Gastroesophageal sphincter (tissue), 4 donors: ENCODE measurements at regions not wholly inside any gene's neighbourhood (a gene's known extent, or its start where the extent isn't known, plus 50 kb on each side); places are given as distances from the start of the nearest gene placed in this dataset.

Source experiments
- ATAC-seq: fragments of 150-250 bp; one replicate; pipeline ENCODE4 v1.9.1; 2016; ENCODE audit warnings: mild to moderate bottlenecking, moderate library complexity
- H3K27ac ChIP-seq, 4 donors: fragments of 200-600 bp; sonication (generic) in 3 of 4; 1 replicate in 3 of 4; 2 replicates in 1 of 4; pipeline ENCODE4 v1.5.1; 2016 to 2019
- H3K27me3 ChIP-seq: fragments of 200-600 bp; sonication (generic); one replicate; pipeline ENCODE4 v1.5.1; 2019
- H3K36me3 ChIP-seq, 2 donors: fragments of 200-600 bp; sonication (generic); one replicate each; pipeline ENCODE4 v1.5.1; 2019; ENCODE audit warnings: control low read depth in 1 of 2
- H3K4me1 ChIP-seq, 3 donors: fragments of 200-600 bp; sonication (generic); 1 replicate in 2 of 3; 2 replicates in 1 of 3; pipeline ENCODE4 v1.5.1; 2016 to 2019; ENCODE audit warnings: control low read depth in 2 of 3
- H3K4me3 ChIP-seq, 2 donors: fragments of 200-600 bp; sonication (generic); one replicate each; pipeline ENCODE4 v1.5.1; 2019; ENCODE audit warnings: mild to moderate bottlenecking in 1 of 2, moderate library complexity in 1 of 2
- H3K9me3 ChIP-seq, 3 donors: fragments of 200-600 bp; sonication (generic); one replicate each; pipeline ENCODE4 v1.5.1; 2017 to 2019; ENCODE audit warnings: control low read depth in 2 of 3
- CTCF ChIP-seq, 4 experiments: fragments of 200-600 bp in 2 of 4; fragments of 450-650 bp in 2 of 4; sonication (generic) in 1 of 4; IDR thresholded peaks; one replicate each; pipeline ENCODE4 v1.5.1; 2017 to 2019; ENCODE audit warnings: antibody characterized with exemption in 4 of 4, mild to moderate bottlenecking in 2 of 4, moderate library complexity in 2 of 4
- EP300 ChIP-seq: sonication (generic); formaldehyde crosslinking; IDR thresholded peaks from one replicate; pipeline ENCODE4 v1.6.1; 2017; ENCODE audit warnings: antibody characterized with exemption, mild to moderate bottlenecking
- POLR2A ChIP-seq, 2 donors: fragments of 450-650 bp; IDR thresholded peaks; one replicate each; pipeline ENCODE4 v1.6.1; 2017; ENCODE audit warnings: antibody characterized with exemption in 2 of 2, mild to moderate bottlenecking in 2 of 2, moderate library complexity in 1 of 2
- POLR2AphosphoS5 ChIP-seq: sonication (generic); formaldehyde crosslinking; IDR thresholded peaks from one replicate; pipeline ENCODE4 v1.6.1; 2017; ENCODE audit warnings: antibody characterized with exemption
- WGBS, 2 donors: methylation state at CpG; one replicate each; pipeline ENCODE4 v1.1.5; 2018; ENCODE audit warnings: low coverage in 1 of 2; 5-methylcytosine and 5-hydroxymethylcytosine counted together

- Histone ChIP-seq H3K9me3 (peaks cover 0 to 4% (median 0%) of the 10 kb centered on the region in 3 donors), H3K27me3 (no peaks in the 10 kb centered on the region), H3K27ac (no peak overlapping the region), H3K36me3 (no peaks in the 10 kb centered on the region), H3K4me1 (no peaks in the 10 kb centered on the region), H3K4me3 (no peak overlapping the region)
- no peak for TF ChIP-seq POLR2AphosphoS5
- no peak for TF ChIP-seq EP300
- TF ChIP-seq CTCF (IDR thresholded peaks at IDR 0.05), result no peak
- no peak for TF ChIP-seq POLR2A (IDR thresholded peaks at IDR 0.05)
- ATAC-seq, result no peak
- 13 to 18% methylated on average over 4 of the region's 4 CpGs for WGBS, 2 donors
Measured at GRCh38 chr1:115198938-115199337, 109.6 kb upstream of the TSPAN2 start.

GRCh38 chr1:115196296-115196695, 107.0 kb upstream of the TSPAN2 start:
- Histone ChIP-seq H3K27me3 (no peaks in the 10 kb centered on the region), H3K9me3 (no peaks in the 10 kb centered on the region), H3K36me3 (no peaks in the 10 kb centered on the region), H3K4me3 (no peak overlapping the region), H3K4me1 (no peaks in the 10 kb centered on the region), H3K27ac (no peak overlapping the region)
- TF ChIP-seq CTCF (IDR thresholded peaks at IDR 0.05) (no peak), EP300 (no peak), POLR2A (IDR thresholded peaks at IDR 0.05) (no peak), POLR2AphosphoS5 (no peak)
- ATAC-seq, result no peak
- WGBS, 2 donors, result 80 to 88% methylated on average over 1 of the region's 1 CpG

- no peak for ATAC-seq
- Histone ChIP-seq H3K9me3 (no peaks in the 10 kb centered on the region), H3K4me1 (no peaks in the 10 kb centered on the region), H3K36me3 (no peaks in the 10 kb centered on the region), H3K27me3 (no peaks in the 10 kb centered on the region), H3K4me3 (no peak overlapping the region), H3K27ac (no peak overlapping the region)
- 20 to 45% methylated on average over 2 of the region's 2 CpGs for WGBS, 2 donors
- TF ChIP-seq EP300 (no peak), POLR2A (IDR thresholded peaks at IDR 0.05) (no peak), POLR2AphosphoS5 (no peak), CTCF (IDR thresholded peaks at IDR 0.05) (no peak)
Measured at GRCh38 chr1:115194506-115194905, 105.2 kb upstream of the TSPAN2 start.

- H3K9me3 ChIP-seq, result no peaks in the 10 kb centered on the region
- WGBS, 2 donors, result 71 to 100% methylated on average over 1 to 2 of the region's 3 CpGs
- H3K4me1 ChIP-seq, result no peaks in the 10 kb centered on the region
- H3K27me3 ChIP-seq, result no peaks in the 10 kb centered on the region
- no peak for TF ChIP-seq POLR2A (IDR thresholded peaks at IDR 0.05)
- no peak for TF ChIP-seq CTCF (IDR thresholded peaks at IDR 0.05)
- no peak for TF ChIP-seq POLR2AphosphoS5
- no peak for TF ChIP-seq EP300
- no peak overlapping the region for H3K4me3 ChIP-seq
- no peak overlapping the region for H3K27ac ChIP-seq
- H3K36me3 ChIP-seq, result no peaks in the 10 kb centered on the region
- ATAC-seq, result no peak
Measured at GRCh38 chr1:115193046-115193828, 103.9 kb upstream of the TSPAN2 start.

GRCh38 chr1:115192200-115192767, 103.0 kb upstream of the TSPAN2 start:
- Histone ChIP-seq H3K27ac (no peak overlapping the region), H3K36me3 (no peaks in the 10 kb centered on the region), H3K4me3 (no peak overlapping the region), H3K9me3 (no peaks in the 10 kb centered on the region), H3K27me3 (no peaks in the 10 kb centered on the region), H3K4me1 (no peaks in the 10 kb centered on the region)
- WGBS, 2 donors, result 86 to 97% methylated on average over 5 to 7 of the region's 7 CpGs
- no peak for TF ChIP-seq CTCF (IDR thresholded peaks at IDR 0.05)
- TF ChIP-seq POLR2A (IDR thresholded peaks at IDR 0.05), result no peak
- no peak for TF ChIP-seq POLR2AphosphoS5
- no peak for TF ChIP-seq EP300
- ATAC-seq, result no peak
